Osteoblast (primary cell): ENCODE measurements at regions not wholly inside any gene's neighbourhood (a gene's known extent, or its start where the extent isn't known, plus 50 kb on each side); places are given as distances from the start of the nearest gene placed in this dataset.

Experiments
- DNase-seq: peaks from one replicate; pipeline ENCODE4 v3.0.0; 2011; ENCODE audit warnings: low spot score, mixed read lengths; ENCODE audit not compliant: insufficient read length; ENCODE audit errors: missing footprints
- H2AFZ ChIP-seq: 2 replicates; pipeline ENCODE4 v1.6.0; 2011; ENCODE audit warnings: mild to moderate bottlenecking, low read length
- H3K27ac ChIP-seq: 2 replicates; pipeline ENCODE4 v1.5.1; 2011; ENCODE audit warnings: mild to moderate bottlenecking, low read depth, low read length, moderate library complexity
- H3K27me3 ChIP-seq: 2 replicates; pipeline ENCODE4 v1.6.0; 2012; ENCODE audit warnings: mild to moderate bottlenecking, control low read depth, inconsistent platforms, low read length, moderate library complexity; ENCODE audit not compliant: insufficient read depth
- H3K36me3 ChIP-seq: 2 replicates; pipeline ENCODE4 v1.5.1; 2011; ENCODE audit warnings: mild to moderate bottlenecking, low read length, control low read depth, moderate library complexity; ENCODE audit not compliant: insufficient read depth
- H3K4me1 ChIP-seq: 2 replicates; pipeline ENCODE4 v1.5.1; 2011; ENCODE audit warnings: mild to moderate bottlenecking, low read length, control low read depth, moderate library complexity; ENCODE audit not compliant: insufficient read depth
- H3K4me2 ChIP-seq: 2 replicates; pipeline ENCODE4 v1.6.0; 2011; ENCODE audit warnings: mild to moderate bottlenecking, low read length; ENCODE audit not compliant: insufficient read depth
- H3K4me3 ChIP-seq: fragments of 200-600 bp; sonication (generic); 3 replicates; pipeline ENCODE4 v1.5.1; 2012; ENCODE audit warnings: mild to moderate bottlenecking, low read length, inconsistent platforms; ENCODE audit not compliant: insufficient read depth
- H3K79me2 ChIP-seq: 2 replicates; pipeline ENCODE4 v1.6.0; 2012; ENCODE audit warnings: mild to moderate bottlenecking, low read length, control low read depth, inconsistent platforms; ENCODE audit not compliant: insufficient read depth
- H3K9me3 ChIP-seq: 2 replicates; pipeline ENCODE4 v1.5.1; 2011; ENCODE audit warnings: low read depth, low read length, control low read depth
- H4K20me1 ChIP-seq: 2 replicates; pipeline ENCODE4 v1.6.0; 2012; ENCODE audit warnings: mild to moderate bottlenecking, low read length, control low read depth; ENCODE audit not compliant: insufficient read depth
- CTCF ChIP-seq: IDR thresholded peaks from 2 replicates; pipeline ENCODE4 v1.5.1; 2011; ENCODE audit warnings: mild to moderate bottlenecking, low read depth, low read length, moderate library complexity; ENCODE audit errors: extremely low read depth

- H3K4me1 ChIP-seq = no peaks in the 10 kb centered on the region
- H4K20me1 ChIP-seq = no peaks in the 10 kb centered on the region
- no peak overlapping the region for H3K4me3 ChIP-seq
- H3K79me2 ChIP-seq = no peaks in the 10 kb centered on the region
- H3K36me3 ChIP-seq = no peaks in the 10 kb centered on the region
- TF ChIP-seq CTCF = no peak
- DNase-seq = no peak
- no peak overlapping the region for H3K4me2 ChIP-seq
- no peaks in the 10 kb centered on the region for H3K9me3 ChIP-seq
- no peak overlapping the region for H2AFZ ChIP-seq
- H3K27ac ChIP-seq = no peak overlapping the region
- H3K27me3 ChIP-seq = no peaks in the 10 kb centered on the region
These were observed 740.9 kb upstream of the CRIM1 start for GRCh38 chr2:35614640-35615039.

- Histone ChIP-seq H3K9me3 (peaks cover 3% of the 10 kb centered on the region), H3K4me3 (no peak overlapping the region), H3K36me3 (no peaks in the 10 kb centered on the region), H4K20me1 (no peaks in the 10 kb centered on the region), H3K4me2 (no peak overlapping the region), H2AFZ (no peak overlapping the region), H3K79me2 (no peaks in the 10 kb centered on the region), H3K4me1 (no peaks in the 10 kb centered on the region), H3K27ac (no peak overlapping the region), H3K27me3 (no peaks in the 10 kb centered on the region)
- no peak for DNase-seq
- no peak for TF ChIP-seq CTCF
These were observed 749.2 kb upstream of the CRIM1 start for GRCh38 chr2:35606394-35606793.

- Histone ChIP-seq H4K20me1 (no peaks in the 10 kb centered on the region), H3K9me3 (peaks cover 3% of the 10 kb centered on the region), H3K4me2 (no peak overlapping the region), H3K27ac (no peak overlapping the region), H3K27me3 (no peaks in the 10 kb centered on the region), H3K79me2 (no peaks in the 10 kb centered on the region), H3K36me3 (no peaks in the 10 kb centered on the region), H3K4me3 (no peak overlapping the region), H2AFZ (no peak overlapping the region), H3K4me1 (no peaks in the 10 kb centered on the region)
- TF ChIP-seq CTCF = no peak
- no peak for DNase-seq
These were observed 757.3 kb upstream of the CRIM1 start for GRCh38 chr2:35598310-35598709.

GRCh38 chr2:35591886-35592285, 763.7 kb upstream of the CRIM1 start:
- Histone ChIP-seq H2AFZ (no peak overlapping the region), H3K4me3 (no peak overlapping the region), H3K36me3 (no peaks in the 10 kb centered on the region), H3K27ac (no peak overlapping the region), H3K4me1 (no peaks in the 10 kb centered on the region), H4K20me1 (no peaks in the 10 kb centered on the region), H3K27me3 (no peaks in the 10 kb centered on the region), H3K4me2 (no peak overlapping the region), H3K79me2 (no peaks in the 10 kb centered on the region), H3K9me3 (no peaks in the 10 kb centered on the region)
- TF ChIP-seq CTCF = no peak
- no peak for DNase-seq
